HEK293 (cell line): ENCODE measurements at regions not wholly inside any gene's neighbourhood (a gene's known extent, or its start where the extent isn't known, plus 50 kb on each side); places are given as distances from the start of the nearest gene placed in this dataset.

Source experiments
- ZNF274 ChIP-seq, 2 experiments: fragments of 200-500 bp in 1 of 2; fragments of 450-650 bp in 1 of 2; sonication (Bioruptor generic) in 1 of 2; formaldehyde crosslinking in 1 of 2; IDR thresholded peaks; 2 replicates each; pipeline versions ENCODE4 v1.5.1 to v1.6.1; 2014 to 2016; ENCODE audit warnings: borderline replicate concordance in 1 of 2, inconsistent platforms in 1 of 2, low read length in 1 of 2, missing biosample characterization in 1 of 2, missing genetic modification characterization in 1 of 2
- TF ChIP-seq, protein P1 (sequence below): fragments of 450-650 bp; formaldehyde crosslinking; IDR thresholded peaks from 2 replicates; pipeline ENCODE4 v1.5.1; 2016; ENCODE audit warnings: missing biosample characterization, missing genetic modification characterization
- TF ChIP-seq, protein P2 (sequence below): fragments of 450-650 bp; formaldehyde crosslinking; IDR thresholded peaks from 2 replicates; pipeline ENCODE4 v1.5.1; 2017; ENCODE audit warnings: missing biosample characterization, mild to moderate bottlenecking, missing genetic modification characterization, moderate library complexity
- TF ChIP-seq, protein P3 (sequence below): fragments of 450-650 bp; formaldehyde crosslinking; conservative IDR thresholded peaks from 2 replicates; pipeline ENCODE4 v1.5.1; 2016; ENCODE audit warnings: low read depth, missing biosample characterization, missing genetic modification characterization

DNA sequence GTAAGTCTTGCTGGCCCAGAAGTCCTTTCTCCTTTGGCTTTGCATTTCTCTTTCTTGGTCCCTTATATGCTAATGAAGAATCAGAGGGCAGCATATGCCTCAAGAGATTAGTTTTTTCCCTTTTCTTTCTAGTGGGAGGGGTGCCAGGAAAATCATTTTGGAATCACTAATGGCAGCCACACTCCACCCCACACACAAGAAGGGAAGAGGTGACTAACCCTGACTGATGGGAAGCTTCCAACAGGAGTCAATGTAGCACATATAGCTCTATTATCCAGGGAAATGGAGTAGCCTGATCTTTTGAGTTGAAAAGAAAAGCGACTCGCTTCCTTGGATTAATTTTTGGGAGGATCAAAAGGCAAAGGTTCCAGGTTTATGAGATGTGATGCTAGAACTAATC, 225.3 kb downstream of the KIF20B start:
- TF ChIP-seq, protein P1, sequence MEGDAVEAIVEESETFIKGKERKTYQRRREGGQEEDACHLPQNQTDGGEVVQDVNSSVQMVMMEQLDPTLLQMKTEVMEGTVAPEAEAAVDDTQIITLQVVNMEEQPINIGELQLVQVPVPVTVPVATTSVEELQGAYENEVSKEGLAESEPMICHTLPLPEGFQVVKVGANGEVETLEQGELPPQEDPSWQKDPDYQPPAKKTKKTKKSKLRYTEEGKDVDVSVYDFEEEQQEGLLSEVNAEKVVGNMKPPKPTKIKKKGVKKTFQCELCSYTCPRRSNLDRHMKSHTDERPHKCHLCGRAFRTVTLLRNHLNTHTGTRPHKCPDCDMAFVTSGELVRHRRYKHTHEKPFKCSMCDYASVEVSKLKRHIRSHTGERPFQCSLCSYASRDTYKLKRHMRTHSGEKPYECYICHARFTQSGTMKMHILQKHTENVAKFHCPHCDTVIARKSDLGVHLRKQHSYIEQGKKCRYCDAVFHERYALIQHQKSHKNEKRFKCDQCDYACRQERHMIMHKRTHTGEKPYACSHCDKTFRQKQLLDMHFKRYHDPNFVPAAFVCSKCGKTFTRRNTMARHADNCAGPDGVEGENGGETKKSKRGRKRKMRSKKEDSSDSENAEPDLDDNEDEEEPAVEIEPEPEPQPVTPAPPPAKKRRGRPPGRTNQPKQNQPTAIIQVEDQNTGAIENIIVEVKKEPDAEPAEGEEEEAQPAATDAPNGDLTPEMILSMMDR (tag by site-specific recombination) = no peak
- TF ChIP-seq, protein P2, sequence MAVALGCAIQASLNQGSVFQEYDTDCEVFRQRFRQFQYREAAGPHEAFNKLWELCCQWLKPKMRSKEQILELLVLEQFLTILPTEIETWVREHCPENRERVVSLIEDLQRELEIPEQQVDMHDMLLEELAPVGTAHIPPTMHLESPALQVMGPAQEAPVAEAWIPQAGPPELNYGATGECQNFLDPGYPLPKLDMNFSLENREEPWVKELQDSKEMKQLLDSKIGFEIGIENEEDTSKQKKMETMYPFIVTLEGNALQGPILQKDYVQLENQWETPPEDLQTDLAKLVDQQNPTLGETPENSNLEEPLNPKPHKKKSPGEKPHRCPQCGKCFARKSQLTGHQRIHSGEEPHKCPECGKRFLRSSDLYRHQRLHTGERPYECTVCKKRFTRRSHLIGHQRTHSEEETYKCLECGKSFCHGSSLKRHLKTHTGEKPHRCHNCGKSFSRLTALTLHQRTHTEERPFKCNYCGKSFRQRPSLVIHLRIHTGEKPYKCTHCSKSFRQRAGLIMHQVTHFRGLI (tag by site-specific recombination) = no peak
- TF ChIP-seq ZNF274 (IDR thresholded peaks at IDR 0.05; ENCODE audit: low read length) (no peak), ZNF274 (tag by site-specific recombination; IDR thresholded peaks at IDR 0.05; ENCODE audit: borderline replicate concordance) (no peak)
- TF ChIP-seq, protein P3, sequence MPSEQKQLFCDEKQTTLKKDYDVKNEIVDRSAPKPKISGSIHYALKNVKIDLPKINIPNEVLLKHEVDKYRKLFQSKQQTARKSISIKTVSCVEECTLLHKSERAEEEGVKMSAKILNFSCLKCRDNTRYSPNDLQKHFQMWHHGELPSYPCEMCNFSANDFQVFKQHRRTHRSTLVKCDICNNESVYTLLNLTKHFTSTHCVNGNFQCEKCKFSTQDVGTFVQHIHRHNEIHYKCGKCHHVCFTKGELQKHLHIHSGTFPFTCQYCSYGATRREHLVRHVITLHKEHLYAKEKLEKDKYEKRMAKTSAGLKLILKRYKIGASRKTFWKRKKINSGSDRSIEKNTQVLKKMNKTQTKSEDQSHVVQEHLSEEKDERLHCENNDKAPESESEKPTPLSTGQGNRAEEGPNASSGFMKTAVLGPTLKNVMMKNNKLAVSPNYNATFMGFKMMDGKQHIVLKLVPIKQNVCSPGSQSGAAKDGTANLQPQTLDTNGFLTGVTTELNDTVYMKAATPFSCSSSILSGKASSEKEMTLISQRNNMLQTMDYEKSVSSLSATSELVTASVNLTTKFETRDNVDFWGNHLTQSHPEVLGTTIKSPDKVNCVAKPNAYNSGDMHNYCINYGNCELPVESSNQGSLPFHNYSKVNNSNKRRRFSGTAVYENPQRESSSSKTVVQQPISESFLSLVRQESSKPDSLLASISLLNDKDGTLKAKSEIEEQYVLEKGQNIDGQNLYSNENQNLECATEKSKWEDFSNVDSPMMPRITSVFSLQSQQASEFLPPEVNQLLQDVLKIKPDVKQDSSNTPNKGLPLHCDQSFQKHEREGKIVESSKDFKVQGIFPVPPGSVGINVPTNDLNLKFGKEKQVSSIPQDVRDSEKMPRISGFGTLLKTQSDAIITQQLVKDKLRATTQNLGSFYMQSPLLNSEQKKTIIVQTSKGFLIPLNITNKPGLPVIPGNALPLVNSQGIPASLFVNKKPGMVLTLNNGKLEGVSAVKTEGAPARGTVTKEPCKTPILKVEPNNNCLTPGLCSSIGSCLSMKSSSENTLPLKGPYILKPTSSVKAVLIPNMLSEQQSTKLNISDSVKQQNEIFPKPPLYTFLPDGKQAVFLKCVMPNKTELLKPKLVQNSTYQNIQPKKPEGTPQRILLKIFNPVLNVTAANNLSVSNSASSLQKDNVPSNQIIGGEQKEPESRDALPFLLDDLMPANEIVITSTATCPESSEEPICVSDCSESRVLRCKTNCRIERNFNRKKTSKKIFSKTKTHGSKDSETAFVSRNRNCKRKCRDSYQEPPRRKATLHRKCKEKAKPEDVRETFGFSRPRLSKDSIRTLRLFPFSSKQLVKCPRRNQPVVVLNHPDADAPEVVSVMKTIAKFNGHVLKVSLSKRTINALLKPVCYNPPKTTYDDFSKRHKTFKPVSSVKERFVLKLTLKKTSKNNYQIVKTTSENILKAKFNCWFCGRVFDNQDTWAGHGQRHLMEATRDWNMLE = no peak
